H1 (cell line): ENCODE measurements at regions not wholly inside any gene's neighbourhood (a gene's known extent, or its start where the extent isn't known, plus 50 kb on each side); places are given as distances from the start of the nearest gene placed in this dataset.

Experiments
- CTCF ChIA-PET: fragments of 300-600 bp; sonication (Branson Sonifier 250); formaldehyde crosslinking; loops from one replicate; lab custom pipeline; 2021; ENCODE audit not compliant: partially characterized antibody; lab: Charles Lee
- POLR2A ChIA-PET: fragments of 300-600 bp; sonication (Branson Sonifier 250); formaldehyde crosslinking; loops from one replicate; lab custom pipeline; 2021; ENCODE audit warnings: inconsistent platforms; ENCODE audit not compliant: partially characterized antibody; lab: Charles Lee
- DNase-seq, 2 experiments: peaks; one replicate each; pipeline versions ENCODE4 v3.0.0 to v3.0.0-alpha.2; 2010 to 2022; ENCODE audit warnings: low spot score in 2 of 2, low read depth in 1 of 2, mixed read lengths in 1 of 2
- FAIRE-seq: peaks from 2 replicates; lab custom pipeline; 2011; peaks lifted over from hg19 to GRCh38; lab: Jason Lieb, UNC
- H2AFZ ChIP-seq: 2 replicates; pipeline ENCODE4 v1.8.1; 2012; ENCODE audit warnings: low read length, inconsistent platforms
- H2AK5ac ChIP-seq: 2 replicates; pipeline ENCODE4 v1.6.1; 2013; ENCODE audit warnings: low read depth, low read length
- H2BK120ac ChIP-seq: replicated peaks from 2 replicates; pipeline ENCODE3; 2013; ENCODE audit warnings: low read depth, low read length, inconsistent platforms
- H2BK12ac ChIP-seq: 2 replicates; pipeline ENCODE4 v1.6.1; 2013; ENCODE audit warnings: low read depth, low read length
- H2BK15ac ChIP-seq: 2 replicates; pipeline ENCODE4 v1.6.1; 2013; ENCODE audit warnings: low read length
- H2BK20ac ChIP-seq: 2 replicates; pipeline ENCODE4 v1.6.1; 2013; ENCODE audit warnings: low read length
- H2BK5ac ChIP-seq: 2 replicates; pipeline ENCODE4 v1.6.1; 2013; ENCODE audit warnings: low read depth, low read length
- H3K14ac ChIP-seq: 2 replicates; pipeline ENCODE4 v1.6.1; 2013; ENCODE audit warnings: inconsistent platforms; ENCODE audit not compliant: insufficient read length
- H3K18ac ChIP-seq: 2 replicates; pipeline ENCODE4 v1.6.1; 2013; ENCODE audit warnings: low read length; ENCODE audit errors: extremely low read depth
- H3K23ac ChIP-seq: 2 replicates; pipeline ENCODE4 v1.6.1; 2013; ENCODE audit warnings: inconsistent platforms; ENCODE audit not compliant: insufficient read length
- H3K23me2 ChIP-seq: 2 replicates; pipeline ENCODE4 v1.6.1; 2013; ENCODE audit warnings: low read depth, low read length
- H3K27ac ChIP-seq: 2 replicates; pipeline ENCODE4 v1.6.1; 2011; ENCODE audit warnings: low read depth, low read length, inconsistent platforms
- H3K27me3 ChIP-seq, 4 experiments: replicated peaks in 1 of 4; 1 replicate in 1 of 4; 2 replicates in 3 of 4; pipeline versions ENCODE4 v1.6.1 to v1.8.1; 2011 to 2013; ENCODE audit warnings: low read length in 3 of 4, mild to moderate bottlenecking in 3 of 4, inconsistent platforms in 2 of 4, mixed read lengths in 2 of 4, moderate library complexity in 1 of 4; ENCODE audit not compliant: control insufficient read depth in 3 of 4, insufficient read depth in 3 of 4; ENCODE audit errors: extremely low read depth in 1 of 4
- H3K36me3 ChIP-seq, 4 experiments: 2 replicates each; pipeline versions ENCODE4 v1.6.1 to v1.8.1; 2011 to 2013; ENCODE audit warnings: mild to moderate bottlenecking in 4 of 4, low read length in 3 of 4, moderate library complexity in 2 of 4, control low read depth in 1 of 4, inconsistent platforms in 1 of 4; ENCODE audit not compliant: insufficient read depth in 4 of 4, control insufficient read depth in 2 of 4
- H3K4ac ChIP-seq: replicated peaks from 2 replicates; pipeline ENCODE3; 2013; ENCODE audit warnings: low read length, low read depth, mixed read lengths, inconsistent platforms; ENCODE audit not compliant: insufficient read length
- H3K4me1 ChIP-seq, 4 experiments: replicated peaks in 1 of 4; 1 replicate in 1 of 4; 2 replicates in 3 of 4; pipeline versions ENCODE4 v1.6.1 to v1.8.1; 2011 to 2013; ENCODE audit warnings: low read length in 3 of 4, inconsistent platforms in 2 of 4, mixed read lengths in 1 of 4; ENCODE audit not compliant: insufficient read depth in 4 of 4, control insufficient read depth in 3 of 4
- H3K4me2 ChIP-seq, 2 experiments: 2 replicates each; pipeline versions ENCODE4 v1.6.1 to v1.8.1; 2011 to 2013; ENCODE audit warnings: low read depth in 2 of 2, low read length in 2 of 2, control low read depth in 1 of 2, inconsistent platforms in 1 of 2, mild to moderate bottlenecking in 1 of 2; ENCODE audit not compliant: insufficient read depth in 1 of 2
- H3K4me3 ChIP-seq, 4 experiments: fragments of 200-600, 300-600 bp in 1 of 4; sonication (generic), shearing (Covaris generic), sonication (Bioruptor Twin) in 1 of 4; 2 replicates each; pipeline versions ENCODE4 v1.5.1 to v1.8.1; 2011 to 2016; ENCODE audit warnings: low read length in 4 of 4, low read depth in 3 of 4, control low read depth in 2 of 4, inconsistent platforms in 2 of 4, mild to moderate bottlenecking in 2 of 4, mixed read lengths in 1 of 4, moderate library complexity in 1 of 4; ENCODE audit not compliant: insufficient read depth in 2 of 4; ENCODE audit errors: extremely low read depth in 1 of 4
- H3K56ac ChIP-seq: replicated peaks from 2 replicates; pipeline ENCODE3; 2013; ENCODE audit warnings: low read depth, mild to moderate bottlenecking, mixed read lengths, low read length, inconsistent platforms; ENCODE audit not compliant: insufficient read length
- H3K79me1 ChIP-seq: 2 replicates; pipeline ENCODE4 v1.6.1; 2013; ENCODE audit warnings: low read depth, low read length, control low read depth
- H3K79me2 ChIP-seq, 2 experiments: 2 replicates each; pipeline versions ENCODE4 v1.6.1 to v1.8.1; 2012 to 2013; ENCODE audit warnings: low read length in 2 of 2, mild to moderate bottlenecking in 2 of 2, inconsistent platforms in 1 of 2; ENCODE audit not compliant: insufficient read depth in 2 of 2, control insufficient read depth in 1 of 2
- H3K9ac ChIP-seq, 4 experiments: replicated peaks in 1 of 4; 1 replicate in 1 of 4; 2 replicates in 3 of 4; pipeline versions ENCODE4 v1.6.1 to v1.8.1; 2011 to 2013; ENCODE audit warnings: low read depth in 3 of 4, low read length in 3 of 4, control low read depth in 2 of 4, mild to moderate bottlenecking in 2 of 4, moderate library complexity in 2 of 4, inconsistent platforms in 1 of 4; ENCODE audit errors: extremely low read depth in 1 of 4
- H3K9me3 ChIP-seq, 2 experiments: 2 replicates each; pipeline versions ENCODE4 v1.6.1 to v1.8.1; 2012 to 2013; ENCODE audit warnings: mild to moderate bottlenecking in 2 of 2, moderate library complexity in 2 of 2, control low read depth in 1 of 2, inconsistent platforms in 1 of 2, low read depth in 1 of 2, low read length in 1 of 2, mixed read lengths in 1 of 2; ENCODE audit not compliant: insufficient read depth in 2 of 2
- H4K20me1 ChIP-seq, 2 experiments: replicated peaks in 1 of 2; 2 replicates each; pipeline versions ENCODE3 to v1.8.1; 2011 to 2013; ENCODE audit warnings: inconsistent platforms in 2 of 2, low read length in 2 of 2, mild to moderate bottlenecking in 1 of 2; ENCODE audit not compliant: insufficient read depth in 2 of 2, control insufficient read depth in 1 of 2
- H4K5ac ChIP-seq: 2 replicates; pipeline ENCODE4 v1.6.1; 2013; ENCODE audit warnings: low read length, low read depth, mixed read lengths, inconsistent platforms; ENCODE audit not compliant: insufficient read length
- H4K8ac ChIP-seq: 2 replicates; pipeline ENCODE4 v1.8.0; 2013; ENCODE audit warnings: mild to moderate bottlenecking, moderate library complexity, low read length, inconsistent platforms; ENCODE audit not compliant: insufficient read depth; ENCODE audit errors: extremely low read depth
- H4K91ac ChIP-seq: replicated peaks from 2 replicates; pipeline ENCODE3; 2013; ENCODE audit warnings: low read length, mixed read lengths, inconsistent platforms; ENCODE audit not compliant: insufficient read length
- CBX5 ChIP-seq: fragments of 300-800, 300-1000 bp; sonication (generic); IDR thresholded peaks from 2 replicates; pipeline ENCODE4 v1.7.1; 2016; ENCODE audit warnings: antibody characterized with exemption, low read length, low read depth
- CTCF ChIP-seq, 3 experiments: IDR thresholded peaks; 1 replicate in 2 of 3; 2 replicates in 1 of 3; pipeline versions ENCODE4 v1.5.1 to v1.6.1; 2011; ENCODE audit warnings: low read length in 3 of 3, mild to moderate bottlenecking in 3 of 3, inconsistent platforms in 2 of 3, low read depth in 1 of 3, moderate library complexity in 1 of 3; ENCODE audit not compliant: insufficient read depth in 1 of 3; ENCODE audit errors: control extremely low read depth in 1 of 3
- EGR1 ChIP-seq: IDR thresholded peaks from 2 replicates; pipeline ENCODE4 v1.6.1; 2011; ENCODE audit warnings: low read depth, low read length, borderline replicate concordance
- EP300 ChIP-seq, 2 experiments: IDR thresholded peaks; 1 replicate in 1 of 2; 2 replicates in 1 of 2; pipeline ENCODE4 v1.6.1; 2011 to 2012; ENCODE audit warnings: low read depth in 2 of 2, low read length in 2 of 2, mild to moderate bottlenecking in 2 of 2, borderline replicate concordance in 1 of 2, inconsistent platforms in 1 of 2, moderate library complexity in 1 of 2
- GABPA ChIP-seq: IDR thresholded peaks from 2 replicates; pipeline ENCODE4 v1.6.1; 2011; ENCODE audit warnings: mild to moderate bottlenecking, low read length, moderate library complexity, borderline replicate concordance; ENCODE audit not compliant: insufficient read depth
- MAFK ChIP-seq: IDR thresholded peaks from 2 replicates; pipeline ENCODE4 v1.6.1; 2012; ENCODE audit warnings: low read depth, mild to moderate bottlenecking, improper control_type of control experiment, low read length
- NRF1 ChIP-seq: IDR thresholded peaks from 2 replicates; pipeline ENCODE4 v1.6.1; 2011; ENCODE audit warnings: mild to moderate bottlenecking, low read depth, low read length, improper control_type of control experiment
- POLR2A ChIP-seq, 2 experiments: IDR thresholded peaks; 1 replicate in 1 of 2; 2 replicates in 1 of 2; pipeline ENCODE4 v1.6.1; 2011; ENCODE audit warnings: low read depth in 2 of 2, low read length in 2 of 2, mild to moderate bottlenecking in 2 of 2; ENCODE audit errors: control extremely low read depth in 1 of 2
- SP2 ChIP-seq: IDR thresholded peaks from 2 replicates; pipeline ENCODE4 v1.6.1; 2012; ENCODE audit warnings: mild to moderate bottlenecking, low read length, inconsistent platforms
- SP4 ChIP-seq: IDR thresholded peaks from 2 replicates; pipeline ENCODE4 v1.6.1; 2012; ENCODE audit warnings: low read length, inconsistent platforms
- TCF12 ChIP-seq: IDR thresholded peaks from 2 replicates; pipeline ENCODE4 v1.6.1; 2011; ENCODE audit warnings: low read depth, mild to moderate bottlenecking, low read length
- USF2 ChIP-seq: IDR thresholded peaks from 2 replicates; pipeline ENCODE4 v1.6.1; 2011; ENCODE audit warnings: low read length, improper control_type of control experiment
- WGBS, 2 experiments: shearing (Covaris generic) in 1 of 2; methylation state at CpG; one replicate each; pipeline versions ENCODE4 v1.1.6 to v1.1.7; 2013 to 2015; ENCODE audit warnings: low lambda C conversion rate in 2 of 2, mixed read lengths in 2 of 2, inconsistent platforms in 1 of 2, low coverage in 1 of 2, missing lambda C conversion rate in 1 of 2; ENCODE audit not compliant: insufficient replicate concordance in 2 of 2, insufficient coverage in 1 of 2, insufficient read length in 1 of 2; ENCODE audit errors: extremely low coverage in 1 of 2, missing lambda C conversion rate in 1 of 2; 5-methylcytosine and 5-hydroxymethylcytosine counted together

DNA sequence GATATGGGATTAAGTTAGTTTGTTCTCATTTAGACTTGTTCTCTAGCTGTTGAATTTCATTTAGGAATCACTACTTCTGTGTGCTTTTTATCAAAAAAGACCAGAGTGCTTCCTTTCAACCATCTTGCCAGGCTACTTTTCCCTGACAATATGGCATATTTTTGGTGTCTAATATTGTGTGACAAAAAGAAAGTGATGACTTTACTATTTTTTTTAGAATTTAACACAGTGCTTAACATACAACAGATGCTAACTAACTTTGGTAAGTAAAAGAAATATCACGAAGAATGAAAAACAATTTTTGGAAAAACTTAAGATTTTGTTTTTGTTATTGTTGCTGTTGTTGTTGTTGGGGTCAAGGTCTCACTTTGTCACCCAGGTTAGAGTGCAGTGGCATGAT, 462.2 kb upstream of the PABPC4L start:
- Histone ChIP-seq H3K14ac (no peak overlapping the region), H2BK5ac (no peak overlapping the region), H2BK15ac (no peak overlapping the region), H4K91ac (no peak overlapping the region), H3K9ac (no peak overlapping the region), H2AFZ (no peak overlapping the region), H2BK20ac (no peak overlapping the region), H3K18ac (no peak overlapping the region), H3K79me2 (no peaks in the 10 kb centered on the region), H2BK120ac (no peak overlapping the region), H3K4me3 (no peak overlapping the region), H4K20me1 (no peaks in the 10 kb centered on the region), H3K27ac (no peak overlapping the region), H3K4me1 (no peaks in the 10 kb centered on the region), H2BK12ac (no peak overlapping the region), H2AK5ac (no peak overlapping the region), H4K8ac (no peak overlapping the region), H3K56ac (no peak overlapping the region), H3K4ac (no peak overlapping the region), H3K4me2 (no peak overlapping the region), H3K23ac (no peak overlapping the region), H4K5ac (no peak overlapping the region), H3K36me3 (no peaks in the 10 kb centered on the region), H3K27me3 (no peaks in the 10 kb centered on the region), H3K9me3 (no peaks in the 10 kb centered on the region), H3K23me2 (no peaks in the 10 kb centered on the region), H3K79me1 (no peaks in the 10 kb centered on the region)
- ChIA-PET CTCF (no interaction called here), POLR2A (no interaction called here)
- WGBS, 2 experiments = 100% methylated on average over 1 of the region's 1 CpG; no CpG with 5 or more reads in 1 of the 2 experiments
- DNase-seq = no peak
- FAIRE-seq = no peak
- TF ChIP-seq TCF12 (no peak), CTCF (IDR thresholded peaks at IDR 0.05; ENCODE audit: control extremely low read depth in 1 of 3, insufficient read depth in 1 of 3, low read depth in 1 of 3, low read length in 3 of 3) (no peak), POLR2A (IDR thresholded peaks at IDR 0.05; ENCODE audit: control extremely low read depth in 1 of 2, low read depth in 2 of 2, low read length in 2 of 2) (no peak), NRF1 (no peak), SP4 (no peak), EGR1 (no peak), CBX5 (no peak), USF2 (no peak), SP2 (no peak), MAFK (no peak), EP300 (IDR thresholded peaks at IDR 0.05; ENCODE audit: borderline replicate concordance in 1 of 2, low read depth in 2 of 2, low read length in 2 of 2) (no peak), GABPA (no peak)
